PFSK-1 (cell line): ENCODE measurements at regions not wholly inside any gene's neighbourhood (a gene's known extent, or its start where the extent isn't known, plus 50 kb on each side); places are given as distances from the start of the nearest gene placed in this dataset.

Experiments used
- FOXP2 ChIP-seq: optimal IDR thresholded peaks from 2 replicates; pipeline ENCODE3; 2011; ENCODE audit warnings: borderline replicate concordance, control low read depth, inconsistent platforms; ENCODE audit not compliant: insufficient read depth; ENCODE audit errors: extremely low read length, extremely low read depth
- POLR2AphosphoS5 ChIP-seq: IDR thresholded peaks from 2 replicates; pipeline ENCODE4 v1.6.1; 2012; ENCODE audit warnings: low read depth, mild to moderate bottlenecking, control low read depth, low read length, moderate library complexity
- SIN3A ChIP-seq: IDR thresholded peaks from 2 replicates; pipeline ENCODE4 v1.6.1; 2012; ENCODE audit warnings: mild to moderate bottlenecking, low read length, moderate library complexity, borderline replicate concordance; ENCODE audit not compliant: insufficient read depth
- TAF1 ChIP-seq: IDR thresholded peaks from 2 replicates; pipeline ENCODE4 v1.6.1; 2012; ENCODE audit warnings: low read length, control low read depth, borderline replicate concordance; ENCODE audit not compliant: insufficient read depth
- TF ChIP-seq, protein P1 (sequence below), 2 experiments: IDR thresholded peaks; 2 replicates each; pipeline versions ENCODE4 v1.6.1 to v1.8.0; 2011 to 2012; ENCODE audit warnings: low read depth in 2 of 2, low read length in 2 of 2, control low read depth in 1 of 2, inconsistent platforms in 1 of 2, mild to moderate bottlenecking in 1 of 2, moderate library complexity in 1 of 2; ENCODE audit not compliant: insufficient read depth in 1 of 2

GRCh38 chr4:108458681-108459080 lies 161.7 kb upstream of the RPL34 start:
- no peak for TF ChIP-seq TAF1
- TF ChIP-seq, protein P1, sequence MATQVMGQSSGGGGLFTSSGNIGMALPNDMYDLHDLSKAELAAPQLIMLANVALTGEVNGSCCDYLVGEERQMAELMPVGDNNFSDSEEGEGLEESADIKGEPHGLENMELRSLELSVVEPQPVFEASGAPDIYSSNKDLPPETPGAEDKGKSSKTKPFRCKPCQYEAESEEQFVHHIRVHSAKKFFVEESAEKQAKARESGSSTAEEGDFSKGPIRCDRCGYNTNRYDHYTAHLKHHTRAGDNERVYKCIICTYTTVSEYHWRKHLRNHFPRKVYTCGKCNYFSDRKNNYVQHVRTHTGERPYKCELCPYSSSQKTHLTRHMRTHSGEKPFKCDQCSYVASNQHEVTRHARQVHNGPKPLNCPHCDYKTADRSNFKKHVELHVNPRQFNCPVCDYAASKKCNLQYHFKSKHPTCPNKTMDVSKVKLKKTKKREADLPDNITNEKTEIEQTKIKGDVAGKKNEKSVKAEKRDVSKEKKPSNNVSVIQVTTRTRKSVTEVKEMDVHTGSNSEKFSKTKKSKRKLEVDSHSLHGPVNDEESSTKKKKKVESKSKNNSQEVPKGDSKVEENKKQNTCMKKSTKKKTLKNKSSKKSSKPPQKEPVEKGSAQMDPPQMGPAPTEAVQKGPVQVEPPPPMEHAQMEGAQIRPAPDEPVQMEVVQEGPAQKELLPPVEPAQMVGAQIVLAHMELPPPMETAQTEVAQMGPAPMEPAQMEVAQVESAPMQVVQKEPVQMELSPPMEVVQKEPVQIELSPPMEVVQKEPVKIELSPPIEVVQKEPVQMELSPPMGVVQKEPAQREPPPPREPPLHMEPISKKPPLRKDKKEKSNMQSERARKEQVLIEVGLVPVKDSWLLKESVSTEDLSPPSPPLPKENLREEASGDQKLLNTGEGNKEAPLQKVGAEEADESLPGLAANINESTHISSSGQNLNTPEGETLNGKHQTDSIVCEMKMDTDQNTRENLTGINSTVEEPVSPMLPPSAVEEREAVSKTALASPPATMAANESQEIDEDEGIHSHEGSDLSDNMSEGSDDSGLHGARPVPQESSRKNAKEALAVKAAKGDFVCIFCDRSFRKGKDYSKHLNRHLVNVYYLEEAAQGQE (IDR thresholded peaks at IDR 0.05; ENCODE audit: insufficient read depth in 1 of 2, low read depth in 2 of 2, low read length in 2 of 2), result no peak
- no peak for TF ChIP-seq POLR2AphosphoS5
- no peak for TF ChIP-seq SIN3A
- TF ChIP-seq FOXP2, result no peak
